ENCODE measurements at regions not wholly inside any gene's neighbourhood (a gene's known extent, or its start where the extent isn't known, plus 50 kb on each side); places are given as distances from the start of the nearest gene placed in this dataset.

- H3K36me3 ChIP-seq (ENCODE audit: control insufficient read depth in 2 of 2, insufficient read depth in 2 of 2, low read length in 2 of 2): no peaks in the 10 kb centered on the region
- H3K4me1 ChIP-seq (ENCODE audit: control insufficient read depth, insufficient read depth, low read length): no peaks in the 10 kb centered on the region
- H3K27me3 ChIP-seq (ENCODE audit: control insufficient read depth in 1 of 2, insufficient read depth in 2 of 2, low read length in 2 of 2): no peaks in the 10 kb centered on the region
- H3K4me3 ChIP-seq (ENCODE audit: low read length in 2 of 2): no peak overlapping the region
- no peaks in the 10 kb centered on the region for H3K9me3 ChIP-seq (ENCODE audit: control insufficient read depth in 2 of 2, low read length in 2 of 2)
- no peak overlapping the region for H3K27ac ChIP-seq (ENCODE audit: low read length)
- H3K9ac ChIP-seq (ENCODE audit: low read length in 2 of 2): no peak overlapping the region
These were observed 145.7 kb upstream of the SMIM23 start for GRCh38 chr5:171639966-171640365.

GRCh38 chr5:171640480-171640879 lies 145.1 kb upstream of the SMIM23 start:
- Histone ChIP-seq H3K27me3 (ENCODE audit: control insufficient read depth in 1 of 2, insufficient read depth in 2 of 2, low read length in 2 of 2) (peaks cover 0 to 3% of the 10 kb centered on the region in 2 donors), H3K4me1 (ENCODE audit: control insufficient read depth, insufficient read depth, low read length) (no peaks in the 10 kb centered on the region), H3K27ac (ENCODE audit: low read length) (no peak overlapping the region), H3K36me3 (ENCODE audit: control insufficient read depth in 2 of 2, insufficient read depth in 2 of 2, low read length in 2 of 2) (no peaks in the 10 kb centered on the region), H3K4me3 (ENCODE audit: low read length in 2 of 2) (no peak overlapping the region), H3K9me3 (ENCODE audit: control insufficient read depth in 2 of 2, low read length in 2 of 2) (no peaks in the 10 kb centered on the region), H3K9ac (ENCODE audit: low read length in 2 of 2) (no peak overlapping the region)

GRCh38 chr5:171641891-171642290 lies 143.7 kb upstream of the SMIM23 start:
- Histone ChIP-seq H3K4me3 (ENCODE audit: low read length in 2 of 2) (no peak overlapping the region), H3K27ac (ENCODE audit: low read length) (no peak overlapping the region), H3K4me1 (ENCODE audit: control insufficient read depth, insufficient read depth, low read length) (no peaks in the 10 kb centered on the region)

GRCh38 chr5:171642894-171643293 lies 142.7 kb upstream of the SMIM23 start:
- H3K27ac ChIP-seq (ENCODE audit: low read length): no peak overlapping the region
- no peaks in the 10 kb centered on the region for H3K4me1 ChIP-seq (ENCODE audit: control insufficient read depth, insufficient read depth, low read length)
- no peak overlapping the region for H3K9ac ChIP-seq (ENCODE audit: low read length in 2 of 2)
- H3K9me3 ChIP-seq (ENCODE audit: control insufficient read depth in 2 of 2, low read length in 2 of 2): no peaks in the 10 kb centered on the region
- no peak overlapping the region for H3K4me3 ChIP-seq (ENCODE audit: low read length in 2 of 2)
- H3K36me3 ChIP-seq (ENCODE audit: control insufficient read depth in 2 of 2, insufficient read depth in 2 of 2, low read length in 2 of 2): no peaks in the 10 kb centered on the region
- H3K27me3 ChIP-seq (ENCODE audit: control insufficient read depth in 1 of 2, insufficient read depth in 2 of 2, low read length in 2 of 2): peaks cover 3 to 13% of the 10 kb centered on the region in 2 donors

More at GRCh38 chr5:171641891-171642290, 143.7 kb upstream of the SMIM23 start:
- H3K27me3 ChIP-seq (ENCODE audit: control insufficient read depth in 1 of 2, insufficient read depth in 2 of 2, low read length in 2 of 2): peaks cover 3 to 11% of the 10 kb centered on the region in 2 donors
- no peak overlapping the region for H3K9ac ChIP-seq (ENCODE audit: low read length in 2 of 2)
- H3K9me3 ChIP-seq (ENCODE audit: control insufficient read depth in 2 of 2, low read length in 2 of 2): no peaks in the 10 kb centered on the region
- no peaks in the 10 kb centered on the region for H3K36me3 ChIP-seq (ENCODE audit: control insufficient read depth in 2 of 2, insufficient read depth in 2 of 2, low read length in 2 of 2)

GRCh38 chr5:171644536-171644935 lies 141.1 kb upstream of the SMIM23 start:
- Histone ChIP-seq H3K4me3 (ENCODE audit: low read length in 2 of 2) (no peak overlapping the region), H3K27ac (ENCODE audit: low read length) (no peak overlapping the region), H3K4me1 (ENCODE audit: control insufficient read depth, insufficient read depth, low read length) (no peaks in the 10 kb centered on the region), H3K27me3 (ENCODE audit: control insufficient read depth in 1 of 2, insufficient read depth in 2 of 2, low read length in 2 of 2) (peaks cover 3 to 13% of the 10 kb centered on the region in 2 donors), H3K9ac (ENCODE audit: low read length in 2 of 2) (no peak overlapping the region), H3K9me3 (ENCODE audit: control insufficient read depth in 2 of 2, low read length in 2 of 2) (no peaks in the 10 kb centered on the region), H3K36me3 (ENCODE audit: control insufficient read depth in 2 of 2, insufficient read depth in 2 of 2, low read length in 2 of 2) (no peaks in the 10 kb centered on the region)

- no peaks in the 10 kb centered on the region for H3K9me3 ChIP-seq (ENCODE audit: control insufficient read depth in 2 of 2, low read length in 2 of 2)
- no peak overlapping the region for H3K9ac ChIP-seq (ENCODE audit: low read length in 2 of 2)
- no peaks in the 10 kb centered on the region for H3K36me3 ChIP-seq (ENCODE audit: control insufficient read depth in 2 of 2, insufficient read depth in 2 of 2, low read length in 2 of 2)
- no peak overlapping the region for H3K4me3 ChIP-seq (ENCODE audit: low read length in 2 of 2)
- no peaks in the 10 kb centered on the region for H3K4me1 ChIP-seq (ENCODE audit: control insufficient read depth, insufficient read depth, low read length)
- H3K27me3 ChIP-seq (ENCODE audit: control insufficient read depth in 1 of 2, insufficient read depth in 2 of 2, low read length in 2 of 2): peaks cover 3 to 13% of the 10 kb centered on the region in 2 donors
- H3K27ac ChIP-seq (ENCODE audit: low read length): no peak overlapping the region
These were observed 139.2 kb upstream of the SMIM23 start for GRCh38 chr5:171646102-171647042.

- H3K4me1 ChIP-seq (ENCODE audit: control insufficient read depth, insufficient read depth, low read length): no peaks in the 10 kb centered on the region
- H3K36me3 ChIP-seq (ENCODE audit: control insufficient read depth in 2 of 2, insufficient read depth in 2 of 2, low read length in 2 of 2): no peaks in the 10 kb centered on the region
- peaks cover 3 to 13% of the 10 kb centered on the region in 2 donors for H3K27me3 ChIP-seq (ENCODE audit: control insufficient read depth in 1 of 2, insufficient read depth in 2 of 2, low read length in 2 of 2)
- H3K9ac ChIP-seq (ENCODE audit: low read length in 2 of 2): no peak overlapping the region
- H3K9me3 ChIP-seq (ENCODE audit: control insufficient read depth in 2 of 2, low read length in 2 of 2): no peaks in the 10 kb centered on the region
- no peak overlapping the region for H3K27ac ChIP-seq (ENCODE audit: low read length)
- H3K4me3 ChIP-seq (ENCODE audit: low read length in 2 of 2): no peak overlapping the region
These were observed 138.3 kb upstream of the SMIM23 start for GRCh38 chr5:171647043-171647903.

GRCh38 chr5:171647904-171648260 lies 137.7 kb upstream of the SMIM23 start:
- no peak overlapping the region for H3K9ac ChIP-seq (ENCODE audit: low read length in 2 of 2)
- no peak overlapping the region for H3K4me3 ChIP-seq (ENCODE audit: low read length in 2 of 2)
- H3K36me3 ChIP-seq (ENCODE audit: control insufficient read depth in 2 of 2, insufficient read depth in 2 of 2, low read length in 2 of 2): no peaks in the 10 kb centered on the region
- H3K4me1 ChIP-seq (ENCODE audit: control insufficient read depth, insufficient read depth, low read length): no peaks in the 10 kb centered on the region
- H3K9me3 ChIP-seq (ENCODE audit: control insufficient read depth in 2 of 2, low read length in 2 of 2): no peaks in the 10 kb centered on the region
- no peak overlapping the region for H3K27ac ChIP-seq (ENCODE audit: low read length)
- peaks cover 3 to 13% of the 10 kb centered on the region in 2 donors for H3K27me3 ChIP-seq (ENCODE audit: control insufficient read depth in 1 of 2, insufficient read depth in 2 of 2, low read length in 2 of 2)

GRCh38 chr5:171648279-171649074 lies 137.1 kb upstream of the SMIM23 start:
- H3K36me3 ChIP-seq (ENCODE audit: control insufficient read depth in 2 of 2, insufficient read depth in 2 of 2, low read length in 2 of 2): no peaks in the 10 kb centered on the region

GRCh38 chr5:171649075-171649401 lies 136.6 kb upstream of the SMIM23 start:
- Histone ChIP-seq H3K4me3 (ENCODE audit: low read length in 2 of 2) (no peak overlapping the region), H3K27ac (ENCODE audit: low read length) (no peak overlapping the region), H3K9ac (ENCODE audit: low read length in 2 of 2) (no peak overlapping the region), H3K27me3 (ENCODE audit: control insufficient read depth in 1 of 2, insufficient read depth in 2 of 2, low read length in 2 of 2) (peaks cover 3 to 13% of the 10 kb centered on the region in 2 donors), H3K9me3 (ENCODE audit: control insufficient read depth in 2 of 2, low read length in 2 of 2) (no peaks in the 10 kb centered on the region), H3K4me1 (ENCODE audit: control insufficient read depth, insufficient read depth, low read length) (no peaks in the 10 kb centered on the region), H3K36me3 (ENCODE audit: control insufficient read depth in 2 of 2, insufficient read depth in 2 of 2, low read length in 2 of 2) (no peaks in the 10 kb centered on the region)

More at GRCh38 chr5:171648279-171649074, 137.1 kb upstream of the SMIM23 start:
- H3K4me3 ChIP-seq (ENCODE audit: low read length in 2 of 2): no peak overlapping the region
- peaks cover 3 to 13% of the 10 kb centered on the region in 2 donors for H3K27me3 ChIP-seq (ENCODE audit: control insufficient read depth in 1 of 2, insufficient read depth in 2 of 2, low read length in 2 of 2)
- H3K27ac ChIP-seq (ENCODE audit: low read length): no peak overlapping the region
- no peaks in the 10 kb centered on the region for H3K4me1 ChIP-seq (ENCODE audit: control insufficient read depth, insufficient read depth, low read length)
- no peaks in the 10 kb centered on the region for H3K9me3 ChIP-seq (ENCODE audit: control insufficient read depth in 2 of 2, low read length in 2 of 2)
- no peak overlapping the region for H3K9ac ChIP-seq (ENCODE audit: low read length in 2 of 2)
